GM19452 (cell line): ENCODE measurements at regions not wholly inside any gene's neighbourhood (a gene's known extent, or its start where the extent isn't known, plus 50 kb on each side); places are given as distances from the start of the nearest gene placed in this dataset.

Experiments used
- ATAC-seq: cut with Tn5 transposase; IDR thresholded peaks from one replicate; pipeline ENCODE4 v1.9.1; 2021; ENCODE audit not compliant: unreplicated experiment

- ATAC-seq, result no peak
Measured at GRCh38 chr2:5913711-5914395, 221.7 kb downstream of the SOX11 start.

- ATAC-seq, result no peak
Measured at GRCh38 chr2:5914811-5915611, 222.8 kb downstream of the SOX11 start.

GRCh38 chr2:5915881-5916310 is 223.7 kb downstream of the SOX11 start:
- no peak for ATAC-seq

GRCh38 chr2:5921081-5921642 is 229.0 kb downstream of the SOX11 start:
- ATAC-seq, result no peak

GRCh38 chr2:5923957-5924945 is 232.1 kb downstream of the SOX11 start:
- ATAC-seq, result no peak

GRCh38 chr2:5925604-5926003 is 233.4 kb downstream of the SOX11 start:
- no peak for ATAC-seq

GRCh38 chr2:5926871-5927512 is 234.8 kb downstream of the SOX11 start:
- ATAC-seq, result no peak

GRCh38 chr2:5932556-5933469 is 240.6 kb downstream of the SOX11 start:
- no peak for ATAC-seq

GRCh38 chr2:5933669-5934068 is 241.5 kb downstream of the SOX11 start:
- no peak for ATAC-seq

- no peak for ATAC-seq
Measured at GRCh38 chr2:5937321-5937720, 245.1 kb downstream of the SOX11 start.

GRCh38 chr2:5937851-5938565 is 245.8 kb downstream of the SOX11 start:
- ATAC-seq, result no peak

GRCh38 chr2:5938566-5938896 is 246.3 kb downstream of the SOX11 start:
- ATAC-seq, result no peak

GRCh38 chr2:5939553-5939952 is 247.4 kb downstream of the SOX11 start:
- ATAC-seq, result no peak

- ATAC-seq, result no peak
Measured at GRCh38 chr2:5940596-5941535, 248.7 kb downstream of the SOX11 start.

- no peak for ATAC-seq
Measured at GRCh38 chr2:5942204-5942603, 250.0 kb downstream of the SOX11 start.

GRCh38 chr2:5945742-5946141 is 253.6 kb downstream of the SOX11 start:
- no peak for ATAC-seq

- ATAC-seq, result no peak
Measured at GRCh38 chr2:5946225-5947115, 254.3 kb downstream of the SOX11 start.
